Endodermal cell (in vitro differentiated cells): ENCODE measurements at regions not wholly inside any gene's neighbourhood (a gene's known extent, or its start where the extent isn't known, plus 50 kb on each side); places are given as distances from the start of the nearest gene placed in this dataset.

Experiments used
- DNase-seq: peaks from one replicate; pipeline ENCODE4 v3.0.0-alpha.2; 2017
- H3K27ac ChIP-seq: 2 replicates; pipeline ENCODE4 v1.5.1; 2013; ENCODE audit warnings: mild to moderate bottlenecking, low read depth, low read length, moderate library complexity
- H3K27me3 ChIP-seq: 2 replicates; pipeline ENCODE4 v1.6.1; 2013; ENCODE audit warnings: mild to moderate bottlenecking, low read length, moderate library complexity; ENCODE audit not compliant: insufficient read depth, control insufficient read depth, poor library complexity, severe bottlenecking
- H3K36me3 ChIP-seq: 2 replicates; pipeline ENCODE4 v1.7.0; 2013; ENCODE audit warnings: mild to moderate bottlenecking, low read length, moderate library complexity; ENCODE audit not compliant: control insufficient read depth, insufficient read depth
- H3K4me1 ChIP-seq: one replicate; pipeline ENCODE4 v1.7.0; 2013; ENCODE audit warnings: low read length; ENCODE audit not compliant: control insufficient read depth, insufficient read depth
- H3K4me3 ChIP-seq: 2 replicates; pipeline ENCODE4 v1.5.1; 2013; ENCODE audit warnings: mild to moderate bottlenecking, low read length, moderate library complexity
- H3K9ac ChIP-seq: 2 replicates; pipeline ENCODE4 v1.6.1; 2013; ENCODE audit warnings: mild to moderate bottlenecking, low read length, moderate library complexity; ENCODE audit not compliant: poor library complexity, severe bottlenecking; ENCODE audit errors: extremely low read depth
- H3K9me3 ChIP-seq: 2 replicates; pipeline ENCODE4 v1.6.1; 2013; ENCODE audit warnings: mild to moderate bottlenecking, low read length, moderate library complexity; ENCODE audit not compliant: control insufficient read depth
- H3K27ac Mint-ChIP-seq: 2 replicates; pipeline ENCODE4 v1.8.0; 2020; ENCODE audit warnings: mixed read lengths
- H3K27me3 Mint-ChIP-seq: 2 replicates; pipeline ENCODE4 v1.8.0; 2021; ENCODE audit warnings: mild to moderate bottlenecking, mixed read lengths; ENCODE audit not compliant: insufficient read depth
- H3K36me3 Mint-ChIP-seq: 2 replicates; pipeline ENCODE4 v1.8.0; 2020; ENCODE audit warnings: low read depth, mixed read lengths
- H3K4me1 Mint-ChIP-seq: 2 replicates; pipeline ENCODE4 v1.8.0; 2020; ENCODE audit warnings: mixed read lengths
- H3K4me3 Mint-ChIP-seq: 2 replicates; pipeline ENCODE4 v1.8.0; 2020; ENCODE audit warnings: mild to moderate bottlenecking, moderate library complexity, mixed read lengths
- H3K9me3 Mint-ChIP-seq: 2 replicates; pipeline ENCODE4 v1.8.0; 2020; ENCODE audit warnings: mild to moderate bottlenecking, mixed read lengths
- WGBS, 2 experiments: methylation state at CpG; one replicate each; pipeline versions ENCODE4 v1.1.5 to v1.1.7; 2013; ENCODE audit warnings: missing lambda C conversion rate in 2 of 2, mixed read lengths in 1 of 2; ENCODE audit not compliant: insufficient coverage in 1 of 2, insufficient read length in 1 of 2; 5-methylcytosine and 5-hydroxymethylcytosine counted together
- TF ChIP-seq, protein P1 (sequence below): fragments of 200-600 bp; sonication (generic); conservative IDR thresholded peaks from 2 replicates; pipeline ENCODE4 v1.5.0; 2021; ENCODE audit warnings: antibody characterized with exemption, mild to moderate bottlenecking

DNA sequence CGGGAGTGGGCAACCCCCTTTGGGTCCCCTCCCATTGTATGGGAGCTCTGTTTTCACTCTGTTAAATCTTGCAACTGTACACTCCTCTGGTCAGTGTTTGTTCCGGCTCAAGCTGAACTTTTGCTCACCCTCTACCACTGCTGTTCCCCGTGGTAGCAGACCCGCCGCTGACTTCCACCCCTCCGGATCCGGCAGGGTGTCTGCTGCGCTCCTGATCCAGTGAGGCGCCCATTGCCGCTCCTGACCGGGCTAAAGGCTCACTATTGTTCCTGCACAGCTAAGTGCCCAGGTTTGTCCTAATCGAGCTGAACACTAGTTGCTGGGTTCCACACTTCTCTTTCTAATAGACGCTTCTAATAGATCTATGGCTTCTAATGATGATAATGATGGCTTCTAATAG, 488.6 kb downstream of the MRPL39 start:
- H3K4me1 ChIP-seq: no peaks in the 10 kb centered on the region
- H3K9me3 ChIP-seq: no peaks in the 10 kb centered on the region
- Mint-ChIP-seq H3K36me3 (no peaks in the 10 kb centered on the region), H3K27ac (no peak overlapping the region), H3K27me3 (no peaks in the 10 kb centered on the region), H3K4me3 (no peak overlapping the region), H3K9me3 (peaks cover 37% of the 10 kb centered on the region), H3K4me1 (no peaks in the 10 kb centered on the region)
- no peaks in the 10 kb centered on the region for H3K27me3 ChIP-seq
- 93 to 95% methylated on average over 6 to 13 of the region's 13 CpGs for WGBS, 2 experiments
- DNase-seq: no peak
- H3K27ac ChIP-seq: no peak overlapping the region
- H3K4me3 ChIP-seq: no peak overlapping the region
- H3K9ac ChIP-seq: no peak overlapping the region
- H3K36me3 ChIP-seq: no peaks in the 10 kb centered on the region
- TF ChIP-seq, protein P1, sequence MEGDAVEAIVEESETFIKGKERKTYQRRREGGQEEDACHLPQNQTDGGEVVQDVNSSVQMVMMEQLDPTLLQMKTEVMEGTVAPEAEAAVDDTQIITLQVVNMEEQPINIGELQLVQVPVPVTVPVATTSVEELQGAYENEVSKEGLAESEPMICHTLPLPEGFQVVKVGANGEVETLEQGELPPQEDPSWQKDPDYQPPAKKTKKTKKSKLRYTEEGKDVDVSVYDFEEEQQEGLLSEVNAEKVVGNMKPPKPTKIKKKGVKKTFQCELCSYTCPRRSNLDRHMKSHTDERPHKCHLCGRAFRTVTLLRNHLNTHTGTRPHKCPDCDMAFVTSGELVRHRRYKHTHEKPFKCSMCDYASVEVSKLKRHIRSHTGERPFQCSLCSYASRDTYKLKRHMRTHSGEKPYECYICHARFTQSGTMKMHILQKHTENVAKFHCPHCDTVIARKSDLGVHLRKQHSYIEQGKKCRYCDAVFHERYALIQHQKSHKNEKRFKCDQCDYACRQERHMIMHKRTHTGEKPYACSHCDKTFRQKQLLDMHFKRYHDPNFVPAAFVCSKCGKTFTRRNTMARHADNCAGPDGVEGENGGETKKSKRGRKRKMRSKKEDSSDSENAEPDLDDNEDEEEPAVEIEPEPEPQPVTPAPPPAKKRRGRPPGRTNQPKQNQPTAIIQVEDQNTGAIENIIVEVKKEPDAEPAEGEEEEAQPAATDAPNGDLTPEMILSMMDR: no peak

DNA sequence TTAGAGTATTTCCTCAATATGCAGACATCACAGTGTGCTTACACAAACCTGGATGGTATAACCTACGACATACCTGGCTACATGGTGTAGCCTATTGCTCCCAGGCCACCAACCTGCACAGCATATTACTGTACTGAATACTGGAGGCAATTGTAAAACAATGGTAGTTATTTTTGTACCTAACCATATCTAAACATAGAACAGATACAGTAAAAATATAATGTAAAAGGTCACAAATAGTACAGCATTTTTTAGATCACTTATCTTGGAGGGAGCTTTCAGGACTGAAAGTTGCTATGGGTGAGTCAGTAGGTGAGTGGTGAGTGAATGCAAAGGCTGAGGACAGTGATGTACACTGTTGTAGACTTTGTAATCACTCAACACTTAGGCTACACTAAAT, 492.3 kb downstream of the MRPL39 start:
- TF ChIP-seq, protein P1: no peak
- Histone ChIP-seq H3K27ac (no peak overlapping the region), H3K27me3 (no peaks in the 10 kb centered on the region), H3K4me3 (no peak overlapping the region), H3K9ac (no peak overlapping the region), H3K9me3 (no peaks in the 10 kb centered on the region), H3K36me3 (no peaks in the 10 kb centered on the region), H3K4me1 (no peaks in the 10 kb centered on the region)
- DNase-seq: no peak
- no peak overlapping the region for H3K27ac Mint-ChIP-seq
- H3K27me3 Mint-ChIP-seq: no peaks in the 10 kb centered on the region
- no peaks in the 10 kb centered on the region for H3K36me3 Mint-ChIP-seq
- H3K4me3 Mint-ChIP-seq: no peak overlapping the region
- H3K4me1 Mint-ChIP-seq: no peaks in the 10 kb centered on the region
- 82% methylated on average over 1 of the region's 1 CpG; no CpG with 5 or more reads in 1 of the 2 experiments for WGBS, 2 experiments
- peaks cover 39% of the 10 kb centered on the region for H3K9me3 Mint-ChIP-seq

DNA sequence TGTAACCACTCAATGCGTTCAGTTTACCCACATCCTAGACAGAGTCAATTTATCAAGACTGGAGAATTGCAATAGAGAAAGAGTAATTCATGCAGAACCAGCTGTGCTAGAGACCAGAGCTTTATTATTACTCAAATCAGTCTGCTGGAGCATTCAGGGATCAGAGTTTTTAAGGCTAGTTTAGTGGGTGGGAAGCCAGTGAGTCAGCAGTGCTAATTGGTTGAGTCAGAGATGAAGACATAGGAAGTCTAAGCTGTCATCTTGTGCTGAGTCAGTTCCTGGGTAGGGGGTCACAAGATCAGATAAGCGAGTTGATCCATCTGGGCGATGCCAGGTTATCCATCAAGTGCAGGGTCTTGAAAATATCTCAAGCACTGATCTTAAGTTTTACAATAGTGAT, 499.6 kb downstream of the MRPL39 start:
- H3K27me3 ChIP-seq: no peaks in the 10 kb centered on the region
- no peak overlapping the region for H3K4me3 Mint-ChIP-seq
- DNase-seq: no peak
- no peak overlapping the region for H3K4me3 ChIP-seq
- H3K9me3 Mint-ChIP-seq: peaks cover 47% of the 10 kb centered on the region
- H3K36me3 ChIP-seq: no peaks in the 10 kb centered on the region
- no peak overlapping the region for H3K27ac Mint-ChIP-seq
- WGBS, 2 experiments: 80 to 81% methylated on average over 2 to 3 of the region's 3 CpGs
- H3K4me1 Mint-ChIP-seq: no peaks in the 10 kb centered on the region
- H3K9ac ChIP-seq: no peak overlapping the region
- H3K9me3 ChIP-seq: no peaks in the 10 kb centered on the region
- no peak overlapping the region for H3K27ac ChIP-seq
- TF ChIP-seq, protein P1: no peak
- no peaks in the 10 kb centered on the region for H3K4me1 ChIP-seq
- H3K36me3 Mint-ChIP-seq: no peaks in the 10 kb centered on the region
- H3K27me3 Mint-ChIP-seq: no peaks in the 10 kb centered on the region
